SJSA1 (cell line): ENCODE measurements at regions not wholly inside any gene's neighbourhood (a gene's known extent, or its start where the extent isn't known, plus 50 kb on each side); places are given as distances from the start of the nearest gene placed in this dataset.

Experiments used
- DNase-seq, 2 experiments: peaks; one replicate each; pipeline ENCODE4 v3.0.0-alpha.2; 2015 to 2020; ENCODE audit warnings: low spot score in 2 of 2, low read depth in 1 of 2
- H3K27ac ChIP-seq: fragments of 250-450 bp; sonication (Bioruptor Pico); 2 replicates; pipeline ENCODE4 v1.5.1; 2020; ENCODE audit warnings: mild to moderate bottlenecking, moderate library complexity
- H3K27me3 ChIP-seq: fragments of 250-450 bp; sonication (Bioruptor Pico); replicated peaks from 2 replicates; pipeline ENCODE4 v1.5.1; 2020; ENCODE audit warnings: mild to moderate bottlenecking, moderate library complexity
- H3K36me3 ChIP-seq: fragments of 250-450 bp; sonication (Bioruptor Pico); 2 replicates; pipeline ENCODE4 v1.5.1; 2020; ENCODE audit warnings: mild to moderate bottlenecking
- H3K4me1 ChIP-seq: fragments of 250-450 bp; sonication (Bioruptor Pico); replicated peaks from 2 replicates; pipeline ENCODE4 v1.6.1; 2021; ENCODE audit warnings: mild to moderate bottlenecking
- H3K4me3 ChIP-seq: fragments of 250-450 bp; sonication (Bioruptor Pico); 2 replicates; pipeline ENCODE4 v1.5.1; 2020; ENCODE audit warnings: mild to moderate bottlenecking
- H3K9me3 ChIP-seq: fragments of 250-450 bp; sonication (Bioruptor Pico); replicated peaks from 2 replicates; pipeline ENCODE4 v1.5.1; 2020; ENCODE audit warnings: mild to moderate bottlenecking

DNA sequence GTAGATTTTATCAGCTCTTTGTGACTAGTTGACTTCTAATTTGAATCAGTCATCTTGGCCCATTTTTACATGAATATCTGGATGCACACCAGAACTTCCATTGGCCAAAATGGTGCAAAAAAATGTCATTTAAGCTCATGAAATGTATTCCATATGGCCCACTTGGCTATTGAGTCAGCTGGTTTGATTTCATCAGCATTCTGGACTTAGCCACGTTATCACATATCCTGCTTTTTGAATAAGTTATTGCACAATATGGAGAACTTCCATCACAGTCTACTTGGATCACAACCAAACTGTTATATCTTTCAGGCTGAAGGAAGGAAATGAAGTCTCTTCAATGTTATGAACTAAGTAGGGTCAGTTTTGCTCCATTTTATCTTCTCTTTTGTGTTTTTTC is 640.6 kb downstream of the PCDH7 start:
- Histone ChIP-seq H3K9me3 (no peaks in the 10 kb centered on the region), H3K36me3 (no peaks in the 10 kb centered on the region), H3K4me1 (no peaks in the 10 kb centered on the region), H3K27me3 (no peaks in the 10 kb centered on the region), H3K27ac (no peak overlapping the region), H3K4me3 (no peak overlapping the region)
- no peak for DNase-seq

- Histone ChIP-seq H3K27me3 (no peaks in the 10 kb centered on the region), H3K9me3 (no peaks in the 10 kb centered on the region)
Observed at GRCh38 chr4:31362756-31363155, 642.6 kb downstream of the PCDH7 start.

DNA sequence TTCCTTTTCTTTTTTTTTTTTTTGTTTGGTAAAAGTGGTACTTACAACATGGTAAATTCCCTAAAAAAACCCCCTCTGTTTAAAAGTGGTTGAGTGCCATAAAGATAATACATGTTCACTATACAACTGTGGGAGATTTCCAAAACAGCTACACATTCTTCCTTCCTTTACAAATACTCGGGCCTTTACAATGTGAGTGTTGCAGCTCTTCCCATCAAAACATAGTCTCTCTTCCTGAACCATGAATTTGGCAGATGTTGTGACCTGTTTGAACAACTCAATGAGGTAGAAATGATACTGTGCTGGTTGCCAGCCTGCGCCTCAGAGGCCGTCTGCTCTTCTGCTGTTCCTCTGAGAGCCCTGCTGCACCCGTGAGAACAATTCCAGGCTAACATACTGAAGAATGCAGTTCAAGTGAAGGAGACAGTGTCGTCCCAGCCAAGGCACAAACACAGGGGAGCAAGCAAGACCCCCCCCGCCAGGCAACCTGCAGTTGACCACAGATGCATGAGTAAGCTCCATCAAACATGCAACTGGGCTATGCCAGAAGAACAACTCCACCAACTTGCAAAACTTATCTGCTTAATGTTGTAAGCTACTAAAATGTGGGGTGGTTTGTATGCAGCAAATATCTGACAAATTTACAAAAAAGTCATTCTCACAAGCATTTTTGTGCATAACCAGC is 645.0 kb downstream of the PCDH7 start:
- H3K27me3 ChIP-seq: no peaks in the 10 kb centered on the region
- no peak overlapping the region for H3K27ac ChIP-seq
- no peaks in the 10 kb centered on the region for H3K9me3 ChIP-seq
- DNase-seq: no peak
- H3K4me3 ChIP-seq: no peak overlapping the region
- H3K36me3 ChIP-seq: no peaks in the 10 kb centered on the region
- no peaks in the 10 kb centered on the region for H3K4me1 ChIP-seq

More at GRCh38 chr4:31362756-31363155, 642.6 kb downstream of the PCDH7 start:
- no peak overlapping the region for H3K27ac ChIP-seq
- DNase-seq: no peak
- H3K4me1 ChIP-seq: no peaks in the 10 kb centered on the region
- no peak overlapping the region for H3K4me3 ChIP-seq
- no peaks in the 10 kb centered on the region for H3K36me3 ChIP-seq

GRCh38 chr4:31366041-31366440 is 645.9 kb downstream of the PCDH7 start:
- no peak overlapping the region for H3K4me3 ChIP-seq
- H3K9me3 ChIP-seq: no peaks in the 10 kb centered on the region
- DNase-seq: no peak
- H3K4me1 ChIP-seq: no peaks in the 10 kb centered on the region
- H3K27me3 ChIP-seq: no peaks in the 10 kb centered on the region
- H3K27ac ChIP-seq: no peak overlapping the region
- H3K36me3 ChIP-seq: no peaks in the 10 kb centered on the region

DNA sequence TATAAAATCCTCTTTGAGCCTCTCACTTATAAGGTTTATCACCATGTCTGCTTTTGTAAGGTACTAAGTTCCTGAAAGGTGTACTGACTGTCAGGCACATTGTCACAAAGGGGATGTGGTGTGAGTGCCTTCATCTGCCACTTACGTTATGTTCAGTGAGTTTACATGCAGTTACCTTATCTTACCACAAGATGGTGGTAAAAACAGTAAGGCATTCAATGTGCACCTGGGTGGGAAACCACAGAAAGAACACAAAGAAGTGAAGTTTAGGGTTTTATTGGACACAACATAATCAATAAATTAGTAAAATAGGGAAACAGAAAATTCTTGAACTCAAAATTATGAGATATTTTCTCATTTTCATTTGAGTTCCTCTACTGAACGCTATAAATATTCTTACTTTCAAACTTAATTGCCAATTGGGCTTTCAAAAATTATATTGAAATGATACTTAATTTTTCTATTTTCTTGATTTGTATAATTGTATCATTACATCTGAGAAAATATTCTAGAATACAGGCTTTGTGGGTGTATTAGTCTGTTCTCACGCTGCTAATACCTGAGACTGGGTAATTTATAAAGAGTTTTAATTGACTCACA is 650.8 kb downstream of the PCDH7 start:
- peak in 1 of 2 experiments; percentile 4 for DNase-seq
- Histone ChIP-seq H3K36me3 (no peaks in the 10 kb centered on the region), H3K4me3 (no peak overlapping the region), H3K27me3 (no peaks in the 10 kb centered on the region), H3K4me1 (no peaks in the 10 kb centered on the region), H3K9me3 (no peaks in the 10 kb centered on the region), H3K27ac (no peak overlapping the region)

DNA sequence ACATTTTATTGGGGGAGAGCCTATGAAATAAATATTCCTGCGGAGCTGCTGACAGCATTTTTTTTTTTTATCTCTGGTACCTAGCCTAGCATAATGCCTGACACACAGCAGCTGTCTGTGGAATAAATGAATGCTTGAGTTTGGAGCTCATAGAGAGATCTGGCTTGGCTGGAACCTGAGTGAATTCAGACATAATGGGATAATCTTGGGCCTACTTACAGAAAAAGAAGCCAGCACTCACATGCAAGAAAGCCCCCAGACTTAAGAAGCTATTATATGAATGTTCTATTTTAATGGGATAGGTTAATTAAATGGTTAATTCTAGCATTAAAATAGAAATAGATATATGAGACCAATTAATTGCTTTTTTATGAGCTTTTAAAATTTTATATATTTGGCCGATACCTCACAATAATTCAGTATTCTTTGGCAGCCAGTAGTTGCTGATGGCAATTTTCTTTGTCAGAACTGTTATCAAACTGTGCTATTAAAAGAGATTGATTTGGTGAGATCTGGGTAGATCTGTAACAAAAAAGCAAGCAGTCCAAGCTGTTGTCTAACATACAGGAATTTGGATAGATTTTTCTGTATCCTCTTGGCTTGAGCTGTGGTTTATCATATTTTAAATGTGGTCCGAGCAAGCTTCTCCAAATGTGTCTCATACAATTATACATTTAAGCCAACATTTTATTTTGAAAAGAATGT is 654.2 kb downstream of the PCDH7 start:
- DNase-seq: no peak
- H3K27me3 ChIP-seq: no peaks in the 10 kb centered on the region
- no peak overlapping the region for H3K4me3 ChIP-seq
- no peaks in the 10 kb centered on the region for H3K36me3 ChIP-seq
- no peaks in the 10 kb centered on the region for H3K9me3 ChIP-seq
- no peak overlapping the region for H3K27ac ChIP-seq
- H3K4me1 ChIP-seq: no peaks in the 10 kb centered on the region

GRCh38 chr4:31375936-31376335 is 655.8 kb downstream of the PCDH7 start:
- Histone ChIP-seq H3K27ac (no peak overlapping the region), H3K4me3 (no peak overlapping the region), H3K36me3 (no peaks in the 10 kb centered on the region), H3K9me3 (no peaks in the 10 kb centered on the region), H3K4me1 (no peaks in the 10 kb centered on the region), H3K27me3 (no peaks in the 10 kb centered on the region)
- no peak for DNase-seq

DNA sequence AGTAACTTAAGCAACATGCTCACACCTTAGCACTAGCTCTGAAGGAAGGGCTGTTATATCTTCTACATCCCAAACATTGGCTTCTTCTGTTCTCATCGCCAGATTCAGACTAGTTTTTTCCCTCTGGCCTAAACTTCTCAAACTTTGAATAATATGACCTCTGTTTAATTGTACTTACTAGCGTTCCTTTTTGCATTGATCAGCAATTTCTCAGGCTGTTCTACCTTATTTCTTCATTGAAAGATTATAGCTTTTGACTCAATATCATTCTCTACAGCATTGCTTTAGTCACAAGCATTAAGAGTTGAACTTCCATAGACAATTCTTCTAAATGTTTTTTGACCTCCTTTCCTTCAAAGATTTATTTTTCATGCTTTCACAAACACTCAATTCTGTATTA is 659.2 kb downstream of the PCDH7 start:
- Histone ChIP-seq H3K27me3 (no peaks in the 10 kb centered on the region), H3K4me1 (no peaks in the 10 kb centered on the region), H3K9me3 (no peaks in the 10 kb centered on the region), H3K27ac (no peak overlapping the region), H3K36me3 (no peaks in the 10 kb centered on the region), H3K4me3 (no peak overlapping the region)
- no peak for DNase-seq

DNA sequence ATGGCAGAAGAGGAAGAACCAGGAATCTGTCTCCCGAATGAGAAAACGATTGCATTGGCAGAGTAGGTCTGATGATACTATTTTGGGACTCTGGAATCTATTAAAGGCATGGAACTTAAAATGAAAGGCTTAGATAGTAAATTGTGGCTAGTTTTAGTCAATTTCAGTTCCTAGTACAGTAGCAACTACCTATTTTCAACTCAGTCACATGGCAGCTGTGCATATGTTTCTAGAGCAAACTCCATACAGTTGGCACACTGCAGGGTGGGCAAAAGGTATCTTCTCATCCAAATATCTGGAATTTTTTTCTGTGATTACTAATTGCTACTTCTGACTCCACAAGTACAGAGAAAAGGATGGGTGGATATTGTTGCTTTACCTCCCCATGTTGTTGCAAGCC is 663.6 kb downstream of the PCDH7 start:
- no peak overlapping the region for H3K27ac ChIP-seq
- H3K36me3 ChIP-seq: no peaks in the 10 kb centered on the region
- H3K9me3 ChIP-seq: no peaks in the 10 kb centered on the region
- DNase-seq: no peak
- H3K4me3 ChIP-seq: no peak overlapping the region
- no peaks in the 10 kb centered on the region for H3K4me1 ChIP-seq
- H3K27me3 ChIP-seq: no peaks in the 10 kb centered on the region

GRCh38 chr4:31390849-31391248 is 670.7 kb downstream of the PCDH7 start:
- DNase-seq: no peak
- no peaks in the 10 kb centered on the region for H3K36me3 ChIP-seq
- H3K4me1 ChIP-seq: no peaks in the 10 kb centered on the region
- H3K27ac ChIP-seq: no peak overlapping the region
- H3K4me3 ChIP-seq: no peak overlapping the region
- H3K27me3 ChIP-seq: no peaks in the 10 kb centered on the region
- no peaks in the 10 kb centered on the region for H3K9me3 ChIP-seq

GRCh38 chr4:31391976-31392375 is 671.8 kb downstream of the PCDH7 start:
- no peaks in the 10 kb centered on the region for H3K9me3 ChIP-seq
- no peak overlapping the region for H3K4me3 ChIP-seq
- H3K27ac ChIP-seq: no peak overlapping the region
- no peak for DNase-seq
- H3K27me3 ChIP-seq: no peaks in the 10 kb centered on the region
- H3K36me3 ChIP-seq: no peaks in the 10 kb centered on the region
- no peaks in the 10 kb centered on the region for H3K4me1 ChIP-seq

DNA sequence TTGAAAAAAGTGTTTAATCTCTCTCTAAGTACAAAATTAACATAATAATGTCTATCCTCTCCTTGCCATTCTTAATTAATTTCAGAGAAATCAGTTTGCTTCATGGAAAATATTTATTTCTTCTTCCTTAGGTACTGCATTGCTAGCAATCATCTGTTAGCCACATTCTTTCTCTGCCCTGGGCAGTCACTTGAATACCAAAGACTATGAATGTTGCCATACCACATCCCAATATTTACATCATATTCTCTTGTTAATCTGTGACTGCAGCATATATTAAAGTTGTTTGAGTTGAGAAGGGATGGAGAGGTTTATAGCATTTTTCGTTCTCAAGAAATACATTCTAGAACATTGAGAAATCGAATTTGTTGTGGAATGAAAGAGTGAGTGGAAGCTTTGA is 672.8 kb downstream of the PCDH7 start:
- no peaks in the 10 kb centered on the region for H3K4me1 ChIP-seq
- no peak overlapping the region for H3K27ac ChIP-seq
- no peaks in the 10 kb centered on the region for H3K36me3 ChIP-seq
- H3K4me3 ChIP-seq: no peak overlapping the region
- no peak for DNase-seq
- H3K9me3 ChIP-seq: no peaks in the 10 kb centered on the region
- no peaks in the 10 kb centered on the region for H3K27me3 ChIP-seq

DNA sequence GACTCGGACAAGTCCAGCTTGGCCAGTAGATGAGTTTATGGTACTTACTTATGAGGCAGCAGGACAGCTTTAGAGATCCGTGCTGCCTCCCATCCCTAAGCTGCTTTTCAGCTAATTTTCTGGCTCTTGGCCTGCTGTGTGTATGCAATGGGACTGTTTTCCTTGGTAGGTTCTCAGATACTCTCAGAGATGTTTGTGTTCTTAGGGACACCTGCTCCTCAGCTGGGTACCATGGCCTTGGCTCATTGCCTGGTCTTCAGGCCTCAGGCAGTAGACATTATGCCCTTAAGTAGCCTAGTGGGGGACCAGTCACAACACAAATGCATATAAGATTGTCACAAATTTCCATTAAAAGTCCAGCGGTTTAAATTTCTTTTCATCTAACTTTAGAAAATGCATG is 688.0 kb downstream of the PCDH7 start:
- no peak for DNase-seq
- Histone ChIP-seq H3K27ac (no peak overlapping the region), H3K4me1 (no peaks in the 10 kb centered on the region), H3K9me3 (no peaks in the 10 kb centered on the region), H3K4me3 (no peak overlapping the region), H3K27me3 (no peaks in the 10 kb centered on the region), H3K36me3 (no peaks in the 10 kb centered on the region)

DNA sequence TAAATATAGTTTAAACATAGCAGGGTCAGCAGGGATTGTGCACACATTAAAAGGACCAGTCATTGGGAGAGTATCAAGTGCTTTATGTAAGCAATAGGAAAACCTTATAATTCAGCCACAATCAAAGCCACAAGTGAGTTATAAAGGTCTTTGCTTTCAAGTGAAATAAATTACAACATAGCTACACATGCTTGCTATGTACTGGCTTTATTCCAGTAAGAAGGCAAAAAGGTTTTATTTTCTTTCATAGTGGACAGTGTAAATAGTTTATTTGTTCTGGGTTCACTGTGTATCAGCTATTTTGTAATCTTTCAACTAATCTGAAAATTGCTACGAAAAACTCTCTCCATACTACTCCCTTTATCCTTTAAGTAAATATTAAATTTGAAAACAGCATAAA is 691.4 kb downstream of the PCDH7 start:
- DNase-seq: no peak
- Histone ChIP-seq H3K4me3 (no peak overlapping the region), H3K4me1 (no peaks in the 10 kb centered on the region), H3K27me3 (no peaks in the 10 kb centered on the region), H3K9me3 (no peaks in the 10 kb centered on the region), H3K27ac (no peak overlapping the region), H3K36me3 (no peaks in the 10 kb centered on the region)
